B cell (primary cell): ENCODE measurements at regions not wholly inside any gene's neighbourhood (a gene's known extent, or its start where the extent isn't known, plus 50 kb on each side); places are given as distances from the start of the nearest gene placed in this dataset.
A peak's percentile ranks its signal among the peaks of the same experiment; 100 is the strongest.

ENCODE experiments used
- ATAC-seq: fragments of 200-7000 bp; cut with Tn5 transposase; one replicate; pipeline ENCODE4 v1.10.0; 2021; ENCODE audit warnings: low read depth, mild to moderate bottlenecking, moderate number of reproducible peaks, moderate library complexity
- CTCF ChIA-PET: fragments of 350-600 bp; sonication (Branson Sonifier 250); formaldehyde crosslinking; loops from one replicate; lab custom pipeline; 2021; ENCODE audit warnings: antibody characterized with exemption, inconsistent platforms; lab: Charles Lee
- POLR2A ChIA-PET: fragments of 350-600 bp; sonication (Branson Sonifier 250); formaldehyde crosslinking; loops from one replicate; lab custom pipeline; 2021; ENCODE audit warnings: antibody characterized with exemption; lab: Charles Lee
- DNase-seq: peaks from one replicate; pipeline ENCODE4 v3.0.0; 2013
- H2AFZ ChIP-seq: 2 replicates; pipeline ENCODE4 v1.6.1; 2012; ENCODE audit warnings: mild to moderate bottlenecking, low read depth, low read length; ENCODE audit not compliant: insufficient read depth, poor library complexity, severe bottlenecking
- H3K27ac ChIP-seq, 2 donors: 1 replicate in 1 of 2; 2 replicates in 1 of 2; pipeline ENCODE4 v1.5.1; 2012 to 2013; ENCODE audit warnings: low read length in 2 of 2, mild to moderate bottlenecking in 2 of 2, moderate library complexity in 1 of 2
- H3K27me3 ChIP-seq, 4 experiments: fragments of 200-600 bp in 1 of 4; sonication (generic) in 1 of 4; replicated peaks in 1 of 4; 1 replicate in 2 of 4; 2 replicates in 2 of 4; pipeline versions ENCODE4 v1.6.1 to v1.7.0; 2013 to 2016; ENCODE audit warnings: low read length in 3 of 4, mild to moderate bottlenecking in 2 of 4, mixed read lengths in 1 of 4, moderate library complexity in 1 of 4; ENCODE audit not compliant: insufficient read depth in 4 of 4, control insufficient read depth in 3 of 4; ENCODE audit errors: control extremely low read depth in 1 of 4
- H3K36me3 ChIP-seq, 2 experiments: replicated peaks in 1 of 2; 1 replicate in 1 of 2; 2 replicates in 1 of 2; pipeline versions ENCODE4 v1.6.1 to v1.7.1; 2013; ENCODE audit warnings: low read length in 1 of 2; ENCODE audit not compliant: insufficient read depth in 2 of 2, control insufficient read depth in 1 of 2; ENCODE audit errors: control extremely low read depth in 1 of 2, extremely low read depth in 1 of 2
- H3K4me1 ChIP-seq, 2 donors: fragments of 200-600 bp in 1 of 2; sonication (generic) in 1 of 2; 1 replicate in 1 of 2; 2 replicates in 1 of 2; pipeline versions ENCODE4 v1.5.1 to v1.6.1; 2013 to 2017; ENCODE audit warnings: low read length in 2 of 2; ENCODE audit not compliant: control insufficient read depth in 2 of 2, insufficient read depth in 2 of 2
- H3K4me2 ChIP-seq: replicated peaks from 2 replicates; pipeline ENCODE3; 2012; ENCODE audit warnings: mild to moderate bottlenecking, low read depth, low read length; ENCODE audit not compliant: poor library complexity, severe bottlenecking
- H3K4me3 ChIP-seq, 5 experiments: fragments of 200-600 bp in 1 of 5; sonication (generic) in 1 of 5; 1 replicate in 3 of 5; 2 replicates in 2 of 5; pipeline versions ENCODE4 v1.5.1 to v1.7.0; 2011 to 2016; ENCODE audit warnings: low read length in 4 of 5, mild to moderate bottlenecking in 4 of 5, low read depth in 2 of 5, control low read depth in 1 of 5, moderate library complexity in 1 of 5; ENCODE audit not compliant: insufficient read depth in 1 of 5; ENCODE audit errors: control extremely low read depth in 1 of 5, extremely low read depth in 1 of 5
- H3K79me2 ChIP-seq: fragments of 200-600 bp; sonication (generic); one replicate; pipeline ENCODE4 v1.6.0; 2016; ENCODE audit warnings: low read length; ENCODE audit not compliant: control insufficient read depth, insufficient read depth
- H3K9ac ChIP-seq: fragments of 200-600 bp; sonication (generic); 2 replicates; pipeline ENCODE4 v1.6.1; 2017; ENCODE audit warnings: mild to moderate bottlenecking, low read length, moderate library complexity
- H3K9me3 ChIP-seq, 3 donors: one replicate each; pipeline versions ENCODE4 v1.6.1 to v1.7.1; 2013; ENCODE audit warnings: low read length in 2 of 3; ENCODE audit not compliant: control insufficient read depth in 2 of 3, insufficient read depth in 1 of 3; ENCODE audit errors: control extremely low read depth in 1 of 3
- H4K20me1 ChIP-seq: 2 replicates; pipeline ENCODE4 v1.6.0; 2012; ENCODE audit warnings: mild to moderate bottlenecking, low read length; ENCODE audit not compliant: insufficient read depth, control insufficient read depth, poor library complexity, severe bottlenecking
- H3K27ac Mint-ChIP-seq: one replicate; pipeline ENCODE4 v1.8.0; 2021; ENCODE audit warnings: mixed read lengths
- H3K27me3 Mint-ChIP-seq: one replicate; pipeline ENCODE4 v1.8.0; 2021; ENCODE audit warnings: mixed read lengths
- H3K4me1 Mint-ChIP-seq: one replicate; pipeline ENCODE4 v1.8.0; 2021; ENCODE audit warnings: mixed read lengths
- H3K4me3 Mint-ChIP-seq: one replicate; pipeline ENCODE4 v1.8.0; 2021; ENCODE audit warnings: mixed read lengths
- H3K9me3 Mint-ChIP-seq: one replicate; pipeline ENCODE4 v1.8.0; 2022; ENCODE audit warnings: mixed read lengths; ENCODE audit not compliant: insufficient read depth
- EZH2 ChIP-seq: IDR thresholded peaks from 2 replicates; pipeline ENCODE4 v1.6.1; 2012; ENCODE audit warnings: borderline replicate concordance, low read depth, mild to moderate bottlenecking, moderate library complexity, low read length; ENCODE audit not compliant: insufficient read depth, poor library complexity, severe bottlenecking
- WGBS: methylation state at CpG from one replicate; pipeline ENCODE4 v1.1.5; 2013; ENCODE audit warnings: missing lambda C conversion rate; ENCODE audit not compliant: insufficient coverage; 5-methylcytosine and 5-hydroxymethylcytosine counted together
- intact Hi-C: fragments of 100-400 bp; cut with micrococcal nuclease; formaldehyde crosslinking; loops from one replicate; pipeline ENCODE4 v1.10.0; 2022
- TF ChIP-seq, protein P1 (sequence below): fragments of 200-600 bp; IDR thresholded peaks from one replicate; pipeline ENCODE4 v1.8.0; 2022; ENCODE audit warnings: antibody characterized with exemption, mild to moderate bottlenecking

DNA sequence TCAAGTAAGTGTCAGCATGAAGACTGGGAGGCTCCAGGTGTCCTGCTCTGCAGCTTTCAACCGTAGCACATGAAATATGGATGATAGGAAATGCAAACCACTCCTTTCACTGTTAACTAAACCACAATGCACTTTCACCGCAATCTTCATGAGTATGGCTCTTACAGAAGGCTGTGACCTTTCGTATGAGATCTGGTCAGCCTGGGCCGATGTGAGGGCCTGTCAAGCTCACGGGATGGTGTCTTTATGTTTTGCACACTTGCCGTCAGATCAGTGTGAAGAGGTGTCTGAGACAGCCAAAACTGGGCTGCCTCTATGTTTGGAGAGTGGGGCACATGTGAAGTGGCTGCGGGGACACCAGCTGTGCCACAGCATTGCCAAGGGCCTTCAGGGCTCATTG, 62.8 kb upstream of the AFF3 start:
- Histone ChIP-seq H3K9ac (no peak overlapping the region), H3K27me3 (peaks cover 0 to 9% (median 0%) of the 10 kb centered on the region in 4 experiments), H3K79me2 (no peaks in the 10 kb centered on the region), H3K4me1 (peaks cover 4 to 6% of the 10 kb centered on the region in 2 donors), H3K4me3 (no peak overlapping the region), H3K4me2 (no peak overlapping the region), H3K36me3 (no peaks in the 10 kb centered on the region), H3K9me3 (peaks cover 0 to 13% (median 0%) of the 10 kb centered on the region in 3 donors), H2AFZ (peak overlapping the region; percentile 29), H4K20me1 (no peaks in the 10 kb centered on the region), H3K27ac (no peak overlapping the region)
- no peak overlapping the region for H3K27ac Mint-ChIP-seq
- intact Hi-C loops = no loop called here
- ChIA-PET POLR2A (no interaction called here), CTCF (interaction anchor here (1.4 to 1.6 kb wide), 2 partner anchors 16 to 37 kb away, joined by 3 to 4 read pairs; no protein-coding TSS in a partner anchor)
- TF ChIP-seq, protein P1, sequence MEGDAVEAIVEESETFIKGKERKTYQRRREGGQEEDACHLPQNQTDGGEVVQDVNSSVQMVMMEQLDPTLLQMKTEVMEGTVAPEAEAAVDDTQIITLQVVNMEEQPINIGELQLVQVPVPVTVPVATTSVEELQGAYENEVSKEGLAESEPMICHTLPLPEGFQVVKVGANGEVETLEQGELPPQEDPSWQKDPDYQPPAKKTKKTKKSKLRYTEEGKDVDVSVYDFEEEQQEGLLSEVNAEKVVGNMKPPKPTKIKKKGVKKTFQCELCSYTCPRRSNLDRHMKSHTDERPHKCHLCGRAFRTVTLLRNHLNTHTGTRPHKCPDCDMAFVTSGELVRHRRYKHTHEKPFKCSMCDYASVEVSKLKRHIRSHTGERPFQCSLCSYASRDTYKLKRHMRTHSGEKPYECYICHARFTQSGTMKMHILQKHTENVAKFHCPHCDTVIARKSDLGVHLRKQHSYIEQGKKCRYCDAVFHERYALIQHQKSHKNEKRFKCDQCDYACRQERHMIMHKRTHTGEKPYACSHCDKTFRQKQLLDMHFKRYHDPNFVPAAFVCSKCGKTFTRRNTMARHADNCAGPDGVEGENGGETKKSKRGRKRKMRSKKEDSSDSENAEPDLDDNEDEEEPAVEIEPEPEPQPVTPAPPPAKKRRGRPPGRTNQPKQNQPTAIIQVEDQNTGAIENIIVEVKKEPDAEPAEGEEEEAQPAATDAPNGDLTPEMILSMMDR = no peak
- TF ChIP-seq EZH2 = no peak
- H3K4me3 Mint-ChIP-seq = no peak overlapping the region
- no peak for ATAC-seq
- no peak for DNase-seq
- H3K27me3 Mint-ChIP-seq = peaks cover 24% of the 10 kb centered on the region
- WGBS = 14% methylated on average over 5 of the region's 7 CpGs
- H3K4me1 Mint-ChIP-seq = peaks cover 11% of the 10 kb centered on the region
- peaks cover 4% of the 10 kb centered on the region for H3K9me3 Mint-ChIP-seq

DNA sequence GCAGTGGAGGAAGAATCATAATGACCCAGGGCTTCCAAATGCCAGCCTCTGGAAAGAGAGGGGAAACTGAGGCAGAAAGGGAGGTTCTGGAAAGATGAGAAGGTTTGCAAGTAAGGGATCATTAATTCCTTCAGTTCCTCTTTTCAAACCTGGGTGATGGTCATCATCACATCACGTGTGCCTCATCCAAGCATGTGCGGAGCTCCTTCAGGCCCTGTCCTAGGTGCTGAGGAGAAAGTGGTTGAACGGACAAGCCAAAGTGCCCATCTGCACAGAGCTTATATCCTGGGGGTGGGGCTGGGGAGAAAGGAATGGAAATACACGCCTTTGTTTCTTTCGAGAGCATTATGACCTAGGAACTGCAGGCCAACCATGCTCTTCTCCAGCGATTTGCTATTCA, 60.2 kb upstream of the AFF3 start:
- WGBS = 100% methylated on average over 4 of the region's 6 CpGs
- H3K36me3 ChIP-seq = no peaks in the 10 kb centered on the region
- H3K4me3 Mint-ChIP-seq = no peak overlapping the region
- H3K4me1 Mint-ChIP-seq = peaks cover 7% of the 10 kb centered on the region
- H3K4me3 ChIP-seq = no peak overlapping the region
- no peak overlapping the region for H3K27ac ChIP-seq
- H3K79me2 ChIP-seq = no peaks in the 10 kb centered on the region
- H3K9ac ChIP-seq = no peak overlapping the region
- DNase-seq = no peak
- H2AFZ ChIP-seq = no peak overlapping the region
- TF ChIP-seq, protein P1 = no peak
- no peak for TF ChIP-seq EZH2
- peaks cover 0 to 9% (median 0%) of the 10 kb centered on the region in 4 experiments for H3K27me3 ChIP-seq
- H4K20me1 ChIP-seq = no peaks in the 10 kb centered on the region
- H3K9me3 Mint-ChIP-seq = peaks cover 4% of the 10 kb centered on the region
- peaks cover 0 to 13% (median 0%) of the 10 kb centered on the region in 3 donors for H3K9me3 ChIP-seq
- ChIA-PET CTCF (interaction anchor here (0.9 kb wide), 1 partner anchor 8 kb away, joined by 3 read pairs; no protein-coding TSS in a partner anchor), POLR2A (no interaction called here)
- peaks cover 18% of the 10 kb centered on the region for H3K27me3 Mint-ChIP-seq
- ATAC-seq = no peak
- intact Hi-C loops = no loop called here
- H3K4me2 ChIP-seq = no peak overlapping the region
- peaks cover 4 to 6% of the 10 kb centered on the region in 2 donors for H3K4me1 ChIP-seq
- no peak overlapping the region for H3K27ac Mint-ChIP-seq
